ENCODE measurements at regions not wholly inside any gene's neighbourhood (a gene's known extent, or its start where the extent isn't known, plus 50 kb on each side); places are given as distances from the start of the nearest gene placed in this dataset.
"Not testable (repeated sequence)": the region's sequence is repeated elsewhere in the genome, so short reads cannot be mapped to it uniquely, and the experiment has no call there.

DNA sequence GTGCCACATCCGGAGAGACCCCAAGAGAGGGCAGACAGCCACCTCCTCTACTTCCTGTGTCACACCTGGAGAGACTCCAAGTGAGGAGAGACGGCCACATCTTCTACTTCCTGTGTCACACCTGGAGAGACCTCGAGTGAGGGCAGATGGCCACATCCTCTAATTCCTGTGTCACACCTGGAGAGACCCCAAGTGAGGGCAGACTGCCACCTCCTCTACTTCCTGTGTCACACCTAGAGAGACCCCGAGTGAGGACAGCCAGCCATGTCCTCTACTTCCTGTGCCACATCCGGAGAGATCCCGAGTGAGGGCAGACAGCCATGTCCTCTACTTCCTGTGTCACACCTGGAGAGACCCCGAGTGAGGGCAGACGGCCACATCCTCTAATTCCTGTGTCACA is 150.7 kb upstream of the CDH4 start:
- TF ChIP-seq POLR2AphosphoS5 (IDR thresholded peaks at IDR 0.05; ENCODE audit: low read depth, low read length); TAF1 (IDR thresholded peaks at IDR 0.05; ENCODE audit: borderline replicate concordance, low read depth, low read length); EP300 (IDR thresholded peaks at IDR 0.05; ENCODE audit: borderline replicate concordance in 1 of 2, low read depth in 1 of 2, low read length in 1 of 2): not testable (repeated sequence)
- TF ChIP-seq, protein P1, sequence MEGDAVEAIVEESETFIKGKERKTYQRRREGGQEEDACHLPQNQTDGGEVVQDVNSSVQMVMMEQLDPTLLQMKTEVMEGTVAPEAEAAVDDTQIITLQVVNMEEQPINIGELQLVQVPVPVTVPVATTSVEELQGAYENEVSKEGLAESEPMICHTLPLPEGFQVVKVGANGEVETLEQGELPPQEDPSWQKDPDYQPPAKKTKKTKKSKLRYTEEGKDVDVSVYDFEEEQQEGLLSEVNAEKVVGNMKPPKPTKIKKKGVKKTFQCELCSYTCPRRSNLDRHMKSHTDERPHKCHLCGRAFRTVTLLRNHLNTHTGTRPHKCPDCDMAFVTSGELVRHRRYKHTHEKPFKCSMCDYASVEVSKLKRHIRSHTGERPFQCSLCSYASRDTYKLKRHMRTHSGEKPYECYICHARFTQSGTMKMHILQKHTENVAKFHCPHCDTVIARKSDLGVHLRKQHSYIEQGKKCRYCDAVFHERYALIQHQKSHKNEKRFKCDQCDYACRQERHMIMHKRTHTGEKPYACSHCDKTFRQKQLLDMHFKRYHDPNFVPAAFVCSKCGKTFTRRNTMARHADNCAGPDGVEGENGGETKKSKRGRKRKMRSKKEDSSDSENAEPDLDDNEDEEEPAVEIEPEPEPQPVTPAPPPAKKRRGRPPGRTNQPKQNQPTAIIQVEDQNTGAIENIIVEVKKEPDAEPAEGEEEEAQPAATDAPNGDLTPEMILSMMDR (IDR thresholded peaks at IDR 0.05) = not testable (repeated sequence)

All from SK-N-SH (cell line).